Hepatocyte (in vitro differentiated cells): ENCODE measurements at regions not wholly inside any gene's neighbourhood (a gene's known extent, or its start where the extent isn't known, plus 50 kb on each side); places are given as distances from the start of the nearest gene placed in this dataset.

Source experiments
- EZH2 ChIP-seq: fragments of 200-600 bp; sonication (generic); IDR thresholded peaks from 2 replicates; pipeline ENCODE4 v1.6.1; 2016; ENCODE audit warnings: antibody characterized with exemption, mild to moderate bottlenecking, borderline replicate concordance
- EZH2phosphoT487 ChIP-seq: fragments of 200-600 bp; sonication (generic); IDR thresholded peaks from one replicate; pipeline ENCODE4 v1.6.1; 2018; ENCODE audit warnings: antibody characterized with exemption, mild to moderate bottlenecking, low read depth, moderate library complexity; ENCODE audit not compliant: unreplicated experiment, severe bottlenecking
- TF ChIP-seq, protein P1 (sequence below): fragments of 200-600 bp; sonication (generic); IDR thresholded peaks from 2 replicates; pipeline ENCODE4 v1.5.1; 2016; ENCODE audit warnings: antibody characterized with exemption, mild to moderate bottlenecking; ENCODE audit not compliant: poor library complexity

DNA sequence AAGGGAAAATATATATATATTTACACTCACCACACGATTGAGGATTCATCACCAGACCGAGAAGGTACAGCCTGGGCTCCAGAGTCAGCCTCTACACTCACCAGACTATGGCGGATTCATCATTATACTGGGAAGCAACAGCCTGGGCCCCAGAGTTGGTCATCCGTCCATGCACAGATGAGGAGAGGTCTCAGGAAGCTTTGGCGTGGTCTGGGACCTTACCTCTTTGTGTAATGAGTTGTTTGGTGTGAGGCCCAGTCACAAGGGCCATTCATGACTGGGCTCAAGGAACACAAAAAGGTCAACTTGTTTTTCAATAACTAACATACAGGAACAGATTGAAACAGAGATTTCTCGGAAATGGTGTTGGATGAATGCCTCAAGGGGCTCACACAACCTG, 926.1 kb downstream of the FAM133A start:
- TF ChIP-seq, protein P1, sequence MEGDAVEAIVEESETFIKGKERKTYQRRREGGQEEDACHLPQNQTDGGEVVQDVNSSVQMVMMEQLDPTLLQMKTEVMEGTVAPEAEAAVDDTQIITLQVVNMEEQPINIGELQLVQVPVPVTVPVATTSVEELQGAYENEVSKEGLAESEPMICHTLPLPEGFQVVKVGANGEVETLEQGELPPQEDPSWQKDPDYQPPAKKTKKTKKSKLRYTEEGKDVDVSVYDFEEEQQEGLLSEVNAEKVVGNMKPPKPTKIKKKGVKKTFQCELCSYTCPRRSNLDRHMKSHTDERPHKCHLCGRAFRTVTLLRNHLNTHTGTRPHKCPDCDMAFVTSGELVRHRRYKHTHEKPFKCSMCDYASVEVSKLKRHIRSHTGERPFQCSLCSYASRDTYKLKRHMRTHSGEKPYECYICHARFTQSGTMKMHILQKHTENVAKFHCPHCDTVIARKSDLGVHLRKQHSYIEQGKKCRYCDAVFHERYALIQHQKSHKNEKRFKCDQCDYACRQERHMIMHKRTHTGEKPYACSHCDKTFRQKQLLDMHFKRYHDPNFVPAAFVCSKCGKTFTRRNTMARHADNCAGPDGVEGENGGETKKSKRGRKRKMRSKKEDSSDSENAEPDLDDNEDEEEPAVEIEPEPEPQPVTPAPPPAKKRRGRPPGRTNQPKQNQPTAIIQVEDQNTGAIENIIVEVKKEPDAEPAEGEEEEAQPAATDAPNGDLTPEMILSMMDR = no peak
- TF ChIP-seq EZH2 = no peak
- TF ChIP-seq EZH2phosphoT487 = no peak
